HepG2 (cell line): ENCODE measurements at regions not wholly inside any gene's neighbourhood (a gene's known extent, or its start where the extent isn't known, plus 50 kb on each side); places are given as distances from the start of the nearest gene placed in this dataset.

Experiments used
- CEBPB ChIP-seq: IDR thresholded peaks from 2 replicates; pipeline ENCODE4 v1.6.1; 2011; ENCODE audit warnings: low read depth, low read length, improper control_type of control experiment, borderline replicate concordance
- HDAC1 ChIP-seq: sonication (generic); formaldehyde crosslinking; IDR thresholded peaks from 2 replicates; pipeline ENCODE4 v1.5.1; 2020; ENCODE audit warnings: mild to moderate bottlenecking, missing genetic modification reagents
- IRF2 ChIP-seq: IDR thresholded peaks from 2 replicates; pipeline ENCODE4 v1.6.1; 2018; ENCODE audit warnings: missing genetic modification reagents, missing compliant biosample characterization
- MED1 ChIP-seq: sonication (generic); formaldehyde crosslinking; IDR thresholded peaks from 2 replicates; pipeline ENCODE4 v1.4.0; 2020; ENCODE audit warnings: missing genetic modification reagents
- NR2C2 ChIP-seq: sonication (generic); formaldehyde crosslinking; IDR thresholded peaks from 2 replicates; pipeline ENCODE4 v1.4.0; 2020; ENCODE audit warnings: missing genetic modification reagents, mild to moderate bottlenecking, moderate library complexity, borderline replicate concordance
- POLR2A ChIP-seq, 2 experiments: IDR thresholded peaks; 2 replicates each; pipeline ENCODE4 v1.6.1; 2011; ENCODE audit warnings: low read depth in 2 of 2, low read length in 2 of 2, mild to moderate bottlenecking in 1 of 2, moderate library complexity in 1 of 2; ENCODE audit not compliant: insufficient read depth in 1 of 2
- SALL1 ChIP-seq: sonication (generic); formaldehyde crosslinking; IDR thresholded peaks from 2 replicates; pipeline ENCODE4 v1.8.0; 2022; ENCODE audit warnings: mild to moderate bottlenecking, missing genetic modification reagents
- SIX4 ChIP-seq: sonication (generic); formaldehyde crosslinking; IDR thresholded peaks from 2 replicates; pipeline ENCODE4 v1.4.0; 2020; ENCODE audit warnings: missing genetic modification reagents
- SPEN ChIP-seq: sonication (generic); formaldehyde crosslinking; IDR thresholded peaks from 2 replicates; pipeline ENCODE4 v1.5.1; 2020; ENCODE audit warnings: low read depth, mild to moderate bottlenecking, missing genetic modification reagents
- THAP9 ChIP-seq: sonication (generic); formaldehyde crosslinking; IDR thresholded peaks from 2 replicates; pipeline ENCODE4; 2020; ENCODE audit warnings: missing genetic modification reagents, mild to moderate bottlenecking, borderline replicate concordance
- TP53 ChIP-seq: sonication (generic); formaldehyde crosslinking; conservative IDR thresholded peaks from 2 replicates; pipeline ENCODE4 v1.4.0; 2020; ENCODE audit warnings: missing genetic modification reagents
- ZBTB44 ChIP-seq: sonication (generic); formaldehyde crosslinking; IDR thresholded peaks from 2 replicates; pipeline ENCODE4 v1.4.0; 2020; ENCODE audit warnings: missing genetic modification reagents
- ZNF225 ChIP-seq: sonication (generic); formaldehyde crosslinking; IDR thresholded peaks from 2 replicates; pipeline ENCODE4 v1.4.0; 2020; ENCODE audit warnings: mild to moderate bottlenecking, missing genetic modification reagents
- ZNF451 ChIP-seq: sonication (generic); formaldehyde crosslinking; IDR thresholded peaks from 2 replicates; pipeline ENCODE4 v1.5.0; 2020; ENCODE audit warnings: mild to moderate bottlenecking, missing genetic modification reagents
- ZNF501 ChIP-seq: sonication (generic); formaldehyde crosslinking; IDR thresholded peaks from 2 replicates; pipeline ENCODE4 v1.5.1; 2020; ENCODE audit warnings: mild to moderate bottlenecking, moderate library complexity, missing genetic modification reagents
- ZNF556 ChIP-seq: sonication (generic); formaldehyde crosslinking; IDR thresholded peaks from 2 replicates; pipeline ENCODE4 v1.4.0; 2020; ENCODE audit warnings: mild to moderate bottlenecking, missing genetic modification reagents, borderline replicate concordance
- ZNF644 ChIP-seq: IDR thresholded peaks from 2 replicates; pipeline ENCODE4 v1.6.1; 2016; ENCODE audit warnings: low read depth
- TF ChIP-seq, protein P1 (sequence below): sonication (generic); formaldehyde crosslinking; IDR thresholded peaks from 2 replicates; pipeline ENCODE4 v1.9.0; 2021; ENCODE audit warnings: missing genetic modification reagents, borderline replicate concordance
- TF ChIP-seq, protein P2 (sequence below): sonication (generic); formaldehyde crosslinking; conservative IDR thresholded peaks from 2 replicates; pipeline ENCODE4 v1.8.0; 2022; ENCODE audit warnings: missing genetic modification reagents
- TF ChIP-seq, protein P3 (sequence below): IDR thresholded peaks from 2 replicates; pipeline ENCODE4 v1.6.1; 2016; ENCODE audit warnings: control low read depth

- TF ChIP-seq NR2C2 (CRISPR knock-in tag) (no peak), ZBTB44 (no peak), SPEN (CRISPR knock-in tag) (no peak), ZNF644 (CRISPR knock-in tag) (no peak), ZNF501 (CRISPR knock-in tag) (no peak), ZNF451 (no peak), MED1 (CRISPR knock-in tag) (peak; percentile 22; the same call in 1 of the 2 replicates), SALL1 (CRISPR knock-in tag) (no peak), HDAC1 (CRISPR knock-in tag) (0 out of 2 replicates have a peak, but pooled peaks have one; percentile 17), IRF2 (CRISPR knock-in tag) (no peak), ZNF556 (CRISPR knock-in tag) (no peak; the same call in 1 of the 2 replicates), TP53 (no peak), THAP9 (CRISPR knock-in tag) (no peak), ZNF225 (CRISPR knock-in tag) (no peak), POLR2A (IDR thresholded peaks at IDR 0.05; ENCODE audit: insufficient read depth in 1 of 2, low read depth in 2 of 2, low read length in 2 of 2) (no peak), CEBPB (0 out of 2 replicates have a peak, but pooled peaks have one; percentile 24), SIX4 (CRISPR knock-in tag) (no peak)
- TF ChIP-seq, protein P1, sequence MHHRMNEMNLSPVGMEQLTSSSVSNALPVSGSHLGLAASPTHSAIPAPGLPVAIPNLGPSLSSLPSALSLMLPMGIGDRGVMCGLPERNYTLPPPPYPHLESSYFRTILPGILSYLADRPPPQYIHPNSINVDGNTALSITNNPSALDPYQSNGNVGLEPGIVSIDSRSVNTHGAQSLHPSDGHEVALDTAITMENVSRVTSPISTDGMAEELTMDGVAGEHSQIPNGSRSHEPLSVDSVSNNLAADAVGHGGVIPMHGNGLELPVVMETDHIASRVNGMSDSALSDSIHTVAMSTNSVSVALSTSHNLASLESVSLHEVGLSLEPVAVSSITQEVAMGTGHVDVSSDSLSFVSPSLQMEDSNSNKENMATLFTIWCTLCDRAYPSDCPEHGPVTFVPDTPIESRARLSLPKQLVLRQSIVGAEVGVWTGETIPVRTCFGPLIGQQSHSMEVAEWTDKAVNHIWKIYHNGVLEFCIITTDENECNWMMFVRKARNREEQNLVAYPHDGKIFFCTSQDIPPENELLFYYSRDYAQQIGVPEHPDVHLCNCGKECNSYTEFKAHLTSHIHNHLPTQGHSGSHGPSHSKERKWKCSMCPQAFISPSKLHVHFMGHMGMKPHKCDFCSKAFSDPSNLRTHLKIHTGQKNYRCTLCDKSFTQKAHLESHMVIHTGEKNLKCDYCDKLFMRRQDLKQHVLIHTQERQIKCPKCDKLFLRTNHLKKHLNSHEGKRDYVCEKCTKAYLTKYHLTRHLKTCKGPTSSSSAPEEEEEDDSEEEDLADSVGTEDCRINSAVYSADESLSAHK (CRISPR knock-in tag), result no peak
- TF ChIP-seq, protein P2, sequence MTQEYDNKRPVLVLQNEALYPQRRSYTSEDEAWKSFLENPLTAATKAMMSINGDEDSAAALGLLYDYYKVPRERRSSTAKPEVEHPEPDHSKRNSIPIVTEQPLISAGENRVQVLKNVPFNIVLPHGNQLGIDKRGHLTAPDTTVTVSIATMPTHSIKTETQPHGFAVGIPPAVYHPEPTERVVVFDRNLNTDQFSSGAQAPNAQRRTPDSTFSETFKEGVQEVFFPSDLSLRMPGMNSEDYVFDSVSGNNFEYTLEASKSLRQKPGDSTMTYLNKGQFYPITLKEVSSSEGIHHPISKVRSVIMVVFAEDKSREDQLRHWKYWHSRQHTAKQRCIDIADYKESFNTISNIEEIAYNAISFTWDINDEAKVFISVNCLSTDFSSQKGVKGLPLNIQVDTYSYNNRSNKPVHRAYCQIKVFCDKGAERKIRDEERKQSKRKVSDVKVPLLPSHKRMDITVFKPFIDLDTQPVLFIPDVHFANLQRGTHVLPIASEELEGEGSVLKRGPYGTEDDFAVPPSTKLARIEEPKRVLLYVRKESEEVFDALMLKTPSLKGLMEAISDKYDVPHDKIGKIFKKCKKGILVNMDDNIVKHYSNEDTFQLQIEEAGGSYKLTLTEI (CRISPR knock-in tag), result no peak
- TF ChIP-seq, protein P3, sequence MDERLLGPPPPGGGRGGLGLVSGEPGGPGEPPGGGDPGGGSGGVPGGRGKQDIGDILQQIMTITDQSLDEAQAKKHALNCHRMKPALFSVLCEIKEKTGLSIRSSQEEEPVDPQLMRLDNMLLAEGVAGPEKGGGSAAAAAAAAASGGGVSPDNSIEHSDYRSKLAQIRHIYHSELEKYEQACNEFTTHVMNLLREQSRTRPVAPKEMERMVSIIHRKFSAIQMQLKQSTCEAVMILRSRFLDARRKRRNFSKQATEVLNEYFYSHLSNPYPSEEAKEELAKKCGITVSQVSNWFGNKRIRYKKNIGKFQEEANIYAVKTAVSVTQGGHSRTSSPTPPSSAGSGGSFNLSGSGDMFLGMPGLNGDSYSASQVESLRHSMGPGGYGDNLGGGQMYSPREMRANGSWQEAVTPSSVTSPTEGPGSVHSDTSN (CRISPR knock-in tag), result no peak
Measured at GRCh38 chr14:101707068-101707842, 54.3 kb upstream of the PPP2R5C start (continued).
